ENCODE measurements at regions not wholly inside any gene's neighbourhood (a gene's known extent, or its start where the extent isn't known, plus 50 kb on each side); places are given as distances from the start of the nearest gene placed in this dataset.

DNA sequence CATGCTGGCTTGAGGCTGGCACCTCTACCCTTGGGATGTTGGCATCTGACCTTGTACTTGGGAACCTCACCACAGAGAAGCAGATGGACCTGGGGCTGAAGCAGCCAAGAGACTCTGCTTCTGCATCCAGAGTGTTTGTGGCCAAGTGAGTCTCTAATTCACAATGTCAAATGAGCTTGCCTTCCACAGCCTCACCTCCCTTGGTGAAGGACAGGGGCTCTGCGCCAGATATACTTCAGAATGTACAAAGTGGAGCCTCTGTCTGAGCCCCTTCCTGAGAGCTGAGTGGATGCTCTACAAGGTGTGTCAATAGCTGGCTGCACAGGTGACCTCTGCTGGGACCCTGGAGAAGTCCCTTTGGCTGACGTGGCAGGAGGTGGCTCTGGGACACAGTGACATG is 508.9 kb downstream of the CDH26 start:
- TF ChIP-seq, protein P1, sequence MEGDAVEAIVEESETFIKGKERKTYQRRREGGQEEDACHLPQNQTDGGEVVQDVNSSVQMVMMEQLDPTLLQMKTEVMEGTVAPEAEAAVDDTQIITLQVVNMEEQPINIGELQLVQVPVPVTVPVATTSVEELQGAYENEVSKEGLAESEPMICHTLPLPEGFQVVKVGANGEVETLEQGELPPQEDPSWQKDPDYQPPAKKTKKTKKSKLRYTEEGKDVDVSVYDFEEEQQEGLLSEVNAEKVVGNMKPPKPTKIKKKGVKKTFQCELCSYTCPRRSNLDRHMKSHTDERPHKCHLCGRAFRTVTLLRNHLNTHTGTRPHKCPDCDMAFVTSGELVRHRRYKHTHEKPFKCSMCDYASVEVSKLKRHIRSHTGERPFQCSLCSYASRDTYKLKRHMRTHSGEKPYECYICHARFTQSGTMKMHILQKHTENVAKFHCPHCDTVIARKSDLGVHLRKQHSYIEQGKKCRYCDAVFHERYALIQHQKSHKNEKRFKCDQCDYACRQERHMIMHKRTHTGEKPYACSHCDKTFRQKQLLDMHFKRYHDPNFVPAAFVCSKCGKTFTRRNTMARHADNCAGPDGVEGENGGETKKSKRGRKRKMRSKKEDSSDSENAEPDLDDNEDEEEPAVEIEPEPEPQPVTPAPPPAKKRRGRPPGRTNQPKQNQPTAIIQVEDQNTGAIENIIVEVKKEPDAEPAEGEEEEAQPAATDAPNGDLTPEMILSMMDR (conservative IDR thresholded peaks at IDR 0.05; ENCODE audit: low read depth, low read length): no peak
- TF ChIP-seq POLR2A (IDR thresholded peaks at IDR 0.05; ENCODE audit: low read depth, low read length): no peak
- TF ChIP-seq CEBPB (IDR thresholded peaks at IDR 0.05; ENCODE audit: low read depth, low read length): no peak
- TF ChIP-seq CHD1 (IDR thresholded peaks at IDR 0.05; ENCODE audit: low read depth, low read length): no peak
- TF ChIP-seq SMC3 (IDR thresholded peaks at IDR 0.05; ENCODE audit: low read depth, low read length): no peak
- TF ChIP-seq RAD21 (IDR thresholded peaks at IDR 0.05; ENCODE audit: low read length): no peak
